OCI-LY3 (cell line): ENCODE measurements at regions not wholly inside any gene's neighbourhood (a gene's known extent, or its start where the extent isn't known, plus 50 kb on each side); places are given as distances from the start of the nearest gene placed in this dataset.

Experiments
- H2AFZ ChIP-seq: fragments of 200-600, 300-600 bp; shearing (Covaris generic); 2 replicates; pipeline ENCODE4 v1.6.0; 2014; ENCODE audit warnings: antibody characterized with exemption, low read depth, low read length
- H3K27ac ChIP-seq: fragments of 200-600, 300-600 bp; sonication (generic); 2 replicates; pipeline ENCODE4 v1.5.1; 2014; ENCODE audit warnings: mild to moderate bottlenecking, low read length, moderate library complexity, mixed read lengths
- H3K27me3 ChIP-seq: fragments of 200-600, 300-600 bp; sonication (generic); 2 replicates; pipeline ENCODE4 v1.6.1; 2014; ENCODE audit warnings: low read depth, low read length, mixed read lengths
- H3K36me3 ChIP-seq: fragments of 200-600, 300-600 bp; sonication (generic); replicated peaks from 2 replicates; pipeline ENCODE3; 2014; ENCODE audit warnings: low read depth, low read length, mixed read lengths
- H3K4me1 ChIP-seq: fragments of 300-600, 200-600 bp; sonication (generic); 2 replicates; pipeline ENCODE4 v1.6.1; 2014; ENCODE audit warnings: low read length, mixed read lengths
- H3K4me2 ChIP-seq: fragments of 200-600, 300-600 bp; sonication (generic); 2 replicates; pipeline ENCODE4 v1.6.1; 2014; ENCODE audit warnings: low read length, mixed read lengths
- H3K4me3 ChIP-seq: fragments of 300-600, 200-600 bp; sonication (generic); 2 replicates; pipeline ENCODE4 v1.5.1; 2014; ENCODE audit warnings: antibody characterized with exemption, mild to moderate bottlenecking, low read length, moderate library complexity
- H3K79me2 ChIP-seq: fragments of 300-600, 200-600 bp; shearing (Covaris generic); 2 replicates; pipeline ENCODE4 v1.6.1; 2014; ENCODE audit warnings: mild to moderate bottlenecking, low read length, mixed read lengths
- H3K9ac ChIP-seq: fragments of 300-600, 200-600 bp; shearing (Covaris generic); 2 replicates; pipeline ENCODE4 v1.6.0; 2014; ENCODE audit warnings: mild to moderate bottlenecking, low read length, moderate library complexity
- H3K9me3 ChIP-seq: fragments of 200-600, 300-600 bp; shearing (Covaris generic); 2 replicates; pipeline ENCODE4 v1.6.1; 2014; ENCODE audit warnings: low read length, mixed read lengths; ENCODE audit not compliant: insufficient read depth
- H4K20me1 ChIP-seq: fragments of 200-600, 300-600 bp; sonication (generic); 2 replicates; pipeline ENCODE4 v1.6.1; 2016; ENCODE audit warnings: low read length, mixed read lengths; ENCODE audit not compliant: insufficient read depth
- EZH2phosphoT487 ChIP-seq: fragments of 200-600 bp; shearing (Covaris generic); IDR thresholded peaks from 2 replicates; pipeline ENCODE4 v1.6.1; 2018; ENCODE audit warnings: antibody characterized with exemption, mixed run types, low read depth
- TF ChIP-seq, protein P1 (sequence below): fragments of 200-600, 300-600 bp; sonication (generic); IDR thresholded peaks from 2 replicates; pipeline ENCODE4 v1.5.1; 2014; ENCODE audit warnings: antibody characterized with exemption, low read length, low read depth

DNA sequence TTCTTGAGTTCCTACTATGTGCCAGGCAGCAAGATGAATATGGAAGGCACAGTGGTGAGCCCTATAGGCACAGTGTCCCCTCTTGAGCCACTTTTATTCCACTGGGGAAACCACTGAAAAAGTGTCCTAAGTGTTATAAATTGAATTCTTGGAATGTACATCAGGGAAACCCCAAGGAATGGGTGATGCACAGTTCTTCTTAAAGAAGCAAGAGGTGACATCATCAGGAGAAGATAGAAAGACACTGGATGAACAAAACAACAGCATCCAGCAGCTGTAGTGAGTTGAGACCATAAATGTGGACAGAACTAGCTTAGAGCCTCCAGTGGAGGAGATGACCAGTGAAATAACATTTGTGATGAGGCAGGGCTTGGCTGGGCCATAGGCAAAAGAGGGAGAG, 199.2 kb upstream of the ANKRD55 start:
- H3K9me3 ChIP-seq = no peaks in the 10 kb centered on the region
- no peak overlapping the region for H2AFZ ChIP-seq
- H3K79me2 ChIP-seq = no peaks in the 10 kb centered on the region
- no peak overlapping the region for H3K27ac ChIP-seq
- no peaks in the 10 kb centered on the region for H4K20me1 ChIP-seq
- H3K4me2 ChIP-seq = no peak overlapping the region
- TF ChIP-seq, protein P1, sequence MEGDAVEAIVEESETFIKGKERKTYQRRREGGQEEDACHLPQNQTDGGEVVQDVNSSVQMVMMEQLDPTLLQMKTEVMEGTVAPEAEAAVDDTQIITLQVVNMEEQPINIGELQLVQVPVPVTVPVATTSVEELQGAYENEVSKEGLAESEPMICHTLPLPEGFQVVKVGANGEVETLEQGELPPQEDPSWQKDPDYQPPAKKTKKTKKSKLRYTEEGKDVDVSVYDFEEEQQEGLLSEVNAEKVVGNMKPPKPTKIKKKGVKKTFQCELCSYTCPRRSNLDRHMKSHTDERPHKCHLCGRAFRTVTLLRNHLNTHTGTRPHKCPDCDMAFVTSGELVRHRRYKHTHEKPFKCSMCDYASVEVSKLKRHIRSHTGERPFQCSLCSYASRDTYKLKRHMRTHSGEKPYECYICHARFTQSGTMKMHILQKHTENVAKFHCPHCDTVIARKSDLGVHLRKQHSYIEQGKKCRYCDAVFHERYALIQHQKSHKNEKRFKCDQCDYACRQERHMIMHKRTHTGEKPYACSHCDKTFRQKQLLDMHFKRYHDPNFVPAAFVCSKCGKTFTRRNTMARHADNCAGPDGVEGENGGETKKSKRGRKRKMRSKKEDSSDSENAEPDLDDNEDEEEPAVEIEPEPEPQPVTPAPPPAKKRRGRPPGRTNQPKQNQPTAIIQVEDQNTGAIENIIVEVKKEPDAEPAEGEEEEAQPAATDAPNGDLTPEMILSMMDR = no peak
- no peak for TF ChIP-seq EZH2phosphoT487
- no peak overlapping the region for H3K4me3 ChIP-seq
- no peaks in the 10 kb centered on the region for H3K36me3 ChIP-seq
- H3K27me3 ChIP-seq = no peaks in the 10 kb centered on the region
- no peak overlapping the region for H3K9ac ChIP-seq
- H3K4me1 ChIP-seq = no peaks in the 10 kb centered on the region

DNA sequence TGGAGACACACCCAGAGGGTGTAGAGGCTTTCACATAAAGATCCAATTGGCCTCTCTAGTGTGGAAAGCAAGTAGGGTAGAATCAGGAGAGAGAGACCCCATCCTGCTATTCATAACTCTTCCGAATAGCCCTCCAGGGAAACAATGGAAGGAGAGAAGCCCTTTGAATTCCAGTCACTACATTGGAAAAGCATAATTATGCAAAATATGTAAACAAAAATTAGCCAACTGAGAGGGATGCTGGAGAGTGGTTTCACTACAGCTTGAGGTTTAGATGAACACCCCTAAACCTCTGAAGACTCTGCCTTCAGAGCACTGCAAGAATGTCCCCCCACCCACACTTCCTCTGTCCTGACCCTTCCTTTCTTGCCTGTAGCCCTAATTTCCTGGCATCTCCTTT, 197.3 kb upstream of the ANKRD55 start:
- no peak overlapping the region for H2AFZ ChIP-seq
- H3K9ac ChIP-seq = no peak overlapping the region
- no peak overlapping the region for H3K27ac ChIP-seq
- H3K4me3 ChIP-seq = no peak overlapping the region
- no peaks in the 10 kb centered on the region for H3K27me3 ChIP-seq
- no peaks in the 10 kb centered on the region for H3K79me2 ChIP-seq
- no peak for TF ChIP-seq EZH2phosphoT487
- TF ChIP-seq, protein P1 = no peak
- no peaks in the 10 kb centered on the region for H3K9me3 ChIP-seq
- H3K36me3 ChIP-seq = no peaks in the 10 kb centered on the region
- H3K4me1 ChIP-seq = no peaks in the 10 kb centered on the region
- no peak overlapping the region for H3K4me2 ChIP-seq
- no peaks in the 10 kb centered on the region for H4K20me1 ChIP-seq

DNA sequence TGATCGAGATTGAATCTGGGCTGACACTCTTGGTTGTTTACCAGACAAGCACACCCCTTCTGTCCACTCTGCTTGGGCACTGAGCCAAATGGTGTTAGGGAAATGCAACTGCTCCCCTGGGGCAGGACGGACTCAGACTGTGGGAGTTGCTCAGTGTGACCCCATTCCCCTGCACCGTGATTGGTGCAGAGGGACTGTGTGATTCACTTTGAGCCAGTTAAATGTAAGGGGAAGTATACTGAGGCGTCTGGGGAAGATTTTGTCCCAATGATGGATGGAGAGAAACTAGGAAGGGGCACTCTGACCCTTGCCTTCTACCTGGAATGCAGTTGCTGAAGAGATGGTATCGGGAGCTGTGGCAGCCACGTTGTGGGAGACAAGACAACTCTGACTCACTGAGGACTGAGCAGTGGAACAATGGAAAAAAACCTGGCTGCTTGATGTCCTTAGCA, 196.0 kb upstream of the ANKRD55 start:
- H2AFZ ChIP-seq = no peak overlapping the region
- no peaks in the 10 kb centered on the region for H3K79me2 ChIP-seq
- H3K4me2 ChIP-seq = no peak overlapping the region
- no peaks in the 10 kb centered on the region for H3K4me1 ChIP-seq
- H3K9ac ChIP-seq = no peak overlapping the region
- no peak overlapping the region for H3K27ac ChIP-seq
- no peaks in the 10 kb centered on the region for H4K20me1 ChIP-seq
- H3K36me3 ChIP-seq = no peaks in the 10 kb centered on the region
- no peaks in the 10 kb centered on the region for H3K9me3 ChIP-seq
- no peak overlapping the region for H3K4me3 ChIP-seq
- H3K27me3 ChIP-seq = no peaks in the 10 kb centered on the region
- TF ChIP-seq EZH2phosphoT487 = no peak
- TF ChIP-seq, protein P1 = no peak

DNA sequence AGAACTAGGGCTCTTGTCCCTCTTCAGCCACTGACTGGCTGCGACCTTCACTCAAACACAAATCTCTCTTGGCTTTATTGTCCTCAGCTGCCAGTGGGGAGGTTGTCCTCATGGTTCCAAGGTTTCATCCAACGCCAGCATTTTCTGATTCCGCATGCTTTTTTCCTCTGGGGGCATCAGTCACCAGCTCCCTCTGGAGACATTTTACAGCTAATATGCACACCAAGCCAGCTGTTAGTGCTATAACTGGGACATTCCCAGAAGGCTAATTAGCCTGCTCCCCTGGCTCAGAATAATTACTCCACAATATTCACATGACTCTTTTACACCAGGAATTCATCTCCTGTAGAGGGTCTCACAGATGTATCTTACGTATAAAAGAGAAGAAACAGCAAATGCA, 193.6 kb upstream of the ANKRD55 start:
- H3K36me3 ChIP-seq = no peaks in the 10 kb centered on the region
- TF ChIP-seq EZH2phosphoT487 = no peak
- TF ChIP-seq, protein P1 = no peak
- no peak overlapping the region for H3K27ac ChIP-seq
- H3K4me2 ChIP-seq = no peak overlapping the region
- no peaks in the 10 kb centered on the region for H4K20me1 ChIP-seq
- no peaks in the 10 kb centered on the region for H3K79me2 ChIP-seq
- no peak overlapping the region for H3K9ac ChIP-seq
- H2AFZ ChIP-seq = no peak overlapping the region
- H3K9me3 ChIP-seq = no peaks in the 10 kb centered on the region
- H3K27me3 ChIP-seq = no peaks in the 10 kb centered on the region
- no peak overlapping the region for H3K4me3 ChIP-seq
- H3K4me1 ChIP-seq = no peaks in the 10 kb centered on the region
